GM12878 (cell line): ENCODE measurements at regions not wholly inside any gene's neighbourhood (a gene's known extent, or its start where the extent isn't known, plus 50 kb on each side); places are given as distances from the start of the nearest gene placed in this dataset.

Source experiments
- BHLHE40 ChIP-seq, 2 experiments: fragments of 450-650 bp in 1 of 2; IDR thresholded peaks; 2 replicates each; pipeline ENCODE4 v1.6.1; 2011 to 2017; ENCODE audit warnings: low read depth in 2 of 2, borderline replicate concordance in 1 of 2, improper control_type of control experiment in 1 of 2, low read length in 1 of 2, mild to moderate bottlenecking in 1 of 2
- ZNF384 ChIP-seq: IDR thresholded peaks from 2 replicates; pipeline ENCODE4 v1.6.1; 2012; ENCODE audit warnings: low read depth, mild to moderate bottlenecking, low read length, improper control_type of control experiment, borderline replicate concordance
- TF ChIP-seq, protein P1 (sequence below): fragments of 150-350 bp; IDR thresholded peaks from 2 replicates; pipeline ENCODE4 v1.6.1; 2016; ENCODE audit warnings: low read depth, low read length

DNA sequence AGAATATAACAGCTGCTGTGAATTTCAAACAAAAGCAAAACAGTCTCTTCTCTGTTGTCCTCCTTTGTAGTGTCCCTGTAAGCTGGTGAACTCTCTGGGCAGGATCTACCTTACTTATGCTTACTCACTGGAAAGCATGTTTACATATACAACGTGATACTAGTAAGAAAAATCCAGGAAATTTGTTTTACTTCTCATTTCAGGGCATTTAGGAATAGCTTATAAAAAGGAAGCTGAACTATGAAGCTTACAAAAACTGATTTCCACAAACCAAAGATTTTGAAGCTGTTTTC is 311.0 kb downstream of the NOVA1 start:
- TF ChIP-seq ZNF384: no peak
- TF ChIP-seq BHLHE40 (IDR thresholded peaks at IDR 0.05; ENCODE audit: borderline replicate concordance in 1 of 2, low read depth in 2 of 2, low read length in 1 of 2): no peak
- TF ChIP-seq, protein P1, sequence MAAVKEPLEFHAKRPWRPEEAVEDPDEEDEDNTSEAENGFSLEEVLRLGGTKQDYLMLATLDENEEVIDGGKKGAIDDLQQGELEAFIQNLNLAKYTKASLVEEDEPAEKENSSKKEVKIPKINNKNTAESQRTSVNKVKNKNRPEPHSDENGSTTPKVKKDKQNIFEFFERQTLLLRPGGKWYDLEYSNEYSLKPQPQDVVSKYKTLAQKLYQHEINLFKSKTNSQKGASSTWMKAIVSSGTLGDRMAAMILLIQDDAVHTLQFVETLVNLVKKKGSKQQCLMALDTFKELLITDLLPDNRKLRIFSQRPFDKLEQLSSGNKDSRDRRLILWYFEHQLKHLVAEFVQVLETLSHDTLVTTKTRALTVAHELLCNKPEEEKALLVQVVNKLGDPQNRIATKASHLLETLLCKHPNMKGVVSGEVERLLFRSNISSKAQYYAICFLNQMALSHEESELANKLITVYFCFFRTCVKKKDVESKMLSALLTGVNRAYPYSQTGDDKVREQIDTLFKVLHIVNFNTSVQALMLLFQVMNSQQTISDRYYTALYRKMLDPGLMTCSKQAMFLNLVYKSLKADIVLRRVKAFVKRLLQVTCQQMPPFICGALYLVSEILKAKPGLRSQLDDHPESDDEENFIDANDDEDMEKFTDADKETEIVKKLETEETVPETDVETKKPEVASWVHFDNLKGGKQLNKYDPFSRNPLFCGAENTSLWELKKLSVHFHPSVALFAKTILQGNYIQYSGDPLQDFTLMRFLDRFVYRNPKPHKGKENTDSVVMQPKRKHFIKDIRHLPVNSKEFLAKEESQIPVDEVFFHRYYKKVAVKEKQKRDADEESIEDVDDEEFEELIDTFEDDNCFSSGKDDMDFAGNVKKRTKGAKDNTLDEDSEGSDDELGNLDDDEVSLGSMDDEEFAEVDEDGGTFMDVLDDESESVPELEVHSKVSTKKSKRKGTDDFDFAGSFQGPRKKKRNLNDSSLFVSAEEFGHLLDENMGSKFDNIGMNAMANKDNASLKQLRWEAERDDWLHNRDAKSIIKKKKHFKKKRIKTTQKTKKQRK: no peak
